DND-41 (cell line): ENCODE measurements at regions not wholly inside any gene's neighbourhood (a gene's known extent, or its start where the extent isn't known, plus 50 kb on each side); places are given as distances from the start of the nearest gene placed in this dataset.

Experiments
- ATAC-seq: fragments of 200-7000 bp; cut with Tn5 transposase; 3 replicates; pipeline ENCODE4 v1.9.1; 2021; ENCODE audit warnings: low read depth; ENCODE audit not compliant: insufficient read depth
- DNase-seq: peaks from one replicate; pipeline ENCODE4 v3.0.0-alpha.2; 2020
- H2AFZ ChIP-seq: 2 replicates; pipeline ENCODE4 v1.6.0; 2012; ENCODE audit warnings: low read depth, low read length
- H3K27ac ChIP-seq: 2 replicates; pipeline ENCODE4 v1.5.1; 2012; ENCODE audit warnings: low read length, inconsistent platforms
- H3K27me3 ChIP-seq: fragments of 200-600 bp; sonication (generic); 2 replicates; pipeline ENCODE4 v1.6.0; 2012; ENCODE audit warnings: low read length, mild to moderate bottlenecking, inconsistent platforms; ENCODE audit not compliant: insufficient read depth, poor library complexity
- H3K36me3 ChIP-seq: 2 replicates; pipeline ENCODE4 v1.5.1; 2012; ENCODE audit warnings: low read length, inconsistent platforms; ENCODE audit not compliant: insufficient read depth
- H3K4me1 ChIP-seq: 2 replicates; pipeline ENCODE4 v1.5.1; 2012; ENCODE audit warnings: mild to moderate bottlenecking, low read length; ENCODE audit not compliant: insufficient read depth
- H3K4me2 ChIP-seq: 2 replicates; pipeline ENCODE4 v1.6.0; 2012; ENCODE audit warnings: mild to moderate bottlenecking, moderate library complexity, low read length, inconsistent platforms; ENCODE audit not compliant: insufficient read depth
- H3K4me3 ChIP-seq, 2 experiments: fragments of 200-600 bp in 1 of 2; shearing (Covaris generic) in 1 of 2; 2 replicates each; pipeline ENCODE4 v1.5.1; 2012 to 2016; ENCODE audit warnings: inconsistent platforms in 2 of 2, low read length in 2 of 2, mild to moderate bottlenecking in 2 of 2, low read depth in 1 of 2, moderate library complexity in 1 of 2
- H3K79me2 ChIP-seq: 2 replicates; pipeline ENCODE4 v1.6.0; 2012; ENCODE audit warnings: low read length, inconsistent platforms; ENCODE audit not compliant: insufficient read depth
- H3K9ac ChIP-seq: 2 replicates; pipeline ENCODE4 v1.6.0; 2012; ENCODE audit warnings: low read depth, mild to moderate bottlenecking, inconsistent platforms, low read length, moderate library complexity
- H3K9me3 ChIP-seq: 2 replicates; pipeline ENCODE4 v1.5.1; 2012; ENCODE audit warnings: low read length, moderate library complexity, mild to moderate bottlenecking, inconsistent platforms; ENCODE audit not compliant: insufficient read depth, severe bottlenecking
- H4K20me1 ChIP-seq: 2 replicates; pipeline ENCODE4 v1.6.0; 2012; ENCODE audit warnings: low read length; ENCODE audit not compliant: insufficient read depth
- EZH2 ChIP-seq: IDR thresholded peaks from 3 replicates; pipeline ENCODE4 v1.6.1; 2012; ENCODE audit warnings: borderline replicate concordance, low read depth, mild to moderate bottlenecking, moderate library complexity, low read length, inconsistent platforms; ENCODE audit not compliant: severe bottlenecking
- TF ChIP-seq, protein P1 (sequence below): IDR thresholded peaks from 2 replicates; pipeline ENCODE4 v1.5.1; 2012; ENCODE audit warnings: borderline replicate concordance, low read length, moderate library complexity, mild to moderate bottlenecking; ENCODE audit not compliant: poor library complexity, severe bottlenecking; ENCODE audit errors: extremely low read depth

DNA sequence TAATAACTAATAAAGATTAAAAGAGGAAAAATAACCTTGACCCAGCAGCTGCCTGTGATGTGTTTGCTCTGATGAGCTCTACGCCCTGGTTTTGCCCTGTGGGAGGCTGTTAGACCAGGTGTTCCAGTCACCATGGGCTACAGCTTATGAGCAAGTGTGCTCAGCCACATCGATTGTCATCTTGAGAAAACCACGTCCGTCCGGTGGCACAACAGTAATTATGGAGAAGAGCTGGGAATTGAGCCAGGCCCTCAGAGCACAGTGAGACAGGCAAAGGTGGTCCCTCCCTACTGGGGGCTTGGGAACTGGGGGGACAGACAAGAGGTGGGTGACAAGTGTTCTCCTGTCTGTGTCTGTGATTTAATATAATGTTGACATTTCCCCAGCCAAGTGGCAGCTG lies 420.5 kb downstream of the MATN1 start:
- Histone ChIP-seq H3K36me3 (no peaks in the 10 kb centered on the region), H3K4me1 (no peaks in the 10 kb centered on the region), H3K4me3 (no peak overlapping the region), H2AFZ (no peak overlapping the region), H3K27me3 (no peaks in the 10 kb centered on the region), H4K20me1 (no peaks in the 10 kb centered on the region), H3K79me2 (no peaks in the 10 kb centered on the region), H3K9me3 (no peaks in the 10 kb centered on the region), H3K9ac (no peak overlapping the region), H3K4me2 (no peak overlapping the region), H3K27ac (no peak overlapping the region)
- TF ChIP-seq EZH2 = no peak
- TF ChIP-seq, protein P1, sequence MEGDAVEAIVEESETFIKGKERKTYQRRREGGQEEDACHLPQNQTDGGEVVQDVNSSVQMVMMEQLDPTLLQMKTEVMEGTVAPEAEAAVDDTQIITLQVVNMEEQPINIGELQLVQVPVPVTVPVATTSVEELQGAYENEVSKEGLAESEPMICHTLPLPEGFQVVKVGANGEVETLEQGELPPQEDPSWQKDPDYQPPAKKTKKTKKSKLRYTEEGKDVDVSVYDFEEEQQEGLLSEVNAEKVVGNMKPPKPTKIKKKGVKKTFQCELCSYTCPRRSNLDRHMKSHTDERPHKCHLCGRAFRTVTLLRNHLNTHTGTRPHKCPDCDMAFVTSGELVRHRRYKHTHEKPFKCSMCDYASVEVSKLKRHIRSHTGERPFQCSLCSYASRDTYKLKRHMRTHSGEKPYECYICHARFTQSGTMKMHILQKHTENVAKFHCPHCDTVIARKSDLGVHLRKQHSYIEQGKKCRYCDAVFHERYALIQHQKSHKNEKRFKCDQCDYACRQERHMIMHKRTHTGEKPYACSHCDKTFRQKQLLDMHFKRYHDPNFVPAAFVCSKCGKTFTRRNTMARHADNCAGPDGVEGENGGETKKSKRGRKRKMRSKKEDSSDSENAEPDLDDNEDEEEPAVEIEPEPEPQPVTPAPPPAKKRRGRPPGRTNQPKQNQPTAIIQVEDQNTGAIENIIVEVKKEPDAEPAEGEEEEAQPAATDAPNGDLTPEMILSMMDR = no peak
- peak; percentile 66 for ATAC-seq
- DNase-seq = peak; percentile 47

DNA sequence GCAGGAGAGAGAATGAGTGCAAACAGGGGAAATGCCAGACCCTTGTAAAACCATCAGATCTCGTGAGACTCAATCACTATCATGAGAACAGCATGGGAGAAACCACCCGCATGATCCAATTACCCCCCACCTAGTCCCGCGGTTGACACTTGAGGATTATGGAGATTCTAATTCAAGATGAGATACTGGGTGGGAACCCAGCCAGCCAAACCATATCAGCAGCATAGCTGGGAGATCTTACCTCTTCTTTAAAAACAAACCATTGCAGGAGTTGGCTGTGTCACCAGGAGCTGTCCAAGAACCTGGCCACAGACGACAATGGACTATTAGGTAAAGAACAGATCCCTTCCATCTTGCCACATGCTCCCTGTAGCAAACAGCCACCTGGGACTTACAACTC lies 422.7 kb downstream of the MATN1 start:
- no peak for TF ChIP-seq EZH2
- TF ChIP-seq, protein P1 = no peak
- Histone ChIP-seq H3K4me1 (no peaks in the 10 kb centered on the region), H3K9ac (no peak overlapping the region), H3K4me2 (no peak overlapping the region), H3K79me2 (no peaks in the 10 kb centered on the region), H3K9me3 (peaks cover 6% of the 10 kb centered on the region), H3K27ac (no peak overlapping the region), H3K36me3 (no peaks in the 10 kb centered on the region), H4K20me1 (no peaks in the 10 kb centered on the region), H3K27me3 (no peaks in the 10 kb centered on the region), H2AFZ (no peak overlapping the region), H3K4me3 (no peak overlapping the region)
- ATAC-seq = no peak
- no peak for DNase-seq

DNA sequence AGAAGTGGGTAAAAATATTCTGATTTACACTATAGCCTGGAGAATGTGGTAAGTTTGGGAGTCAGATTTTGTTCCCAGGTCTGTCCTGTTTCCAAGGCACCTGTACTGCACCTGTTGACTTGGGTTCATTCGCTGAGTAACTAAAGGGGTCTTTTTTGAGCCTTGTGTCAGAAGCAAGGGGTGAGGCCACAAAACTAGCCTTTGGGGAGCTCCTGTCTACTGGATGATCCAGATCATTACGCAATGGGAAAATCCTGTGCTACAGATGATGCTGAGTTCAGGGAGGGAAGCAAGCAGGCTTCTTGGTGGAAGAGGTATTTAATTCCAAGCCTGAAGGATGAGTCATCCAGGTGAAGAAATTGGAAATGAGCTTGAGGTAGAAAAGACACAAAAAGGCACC lies 424.0 kb downstream of the MATN1 start:
- no peak for DNase-seq
- Histone ChIP-seq H3K4me1 (no peaks in the 10 kb centered on the region), H3K27me3 (no peaks in the 10 kb centered on the region), H4K20me1 (no peaks in the 10 kb centered on the region), H3K36me3 (no peaks in the 10 kb centered on the region), H3K4me3 (no peak overlapping the region), H3K9ac (no peak overlapping the region), H3K27ac (no peak overlapping the region), H2AFZ (no peak overlapping the region), H3K9me3 (peaks cover 8% of the 10 kb centered on the region), H3K79me2 (no peaks in the 10 kb centered on the region), H3K4me2 (no peak overlapping the region)
- TF ChIP-seq, protein P1 = no peak
- TF ChIP-seq EZH2 = no peak
- ATAC-seq = no peak

DNA sequence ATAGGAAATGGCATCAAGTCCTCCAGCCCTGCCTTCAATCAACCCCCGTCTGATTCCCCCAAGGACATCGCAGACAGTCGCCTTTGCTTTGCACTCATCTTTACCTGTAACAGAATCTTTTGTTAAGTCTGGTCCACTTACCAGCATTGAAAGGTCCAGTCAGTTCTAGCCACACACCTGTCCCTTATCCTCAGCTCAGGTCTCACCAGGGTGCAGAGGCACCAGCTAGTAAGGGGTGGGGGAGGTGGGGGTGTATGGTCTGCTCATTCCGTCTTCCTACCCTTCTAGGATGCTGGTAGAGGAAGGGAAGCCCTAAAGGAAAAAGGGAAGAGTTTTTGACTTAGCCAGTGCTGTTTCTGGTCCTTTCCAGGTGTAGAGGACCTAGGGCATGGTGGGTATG lies 427.7 kb downstream of the MATN1 start:
- no peaks in the 10 kb centered on the region for H4K20me1 ChIP-seq
- no peak for ATAC-seq
- no peak overlapping the region for H3K4me2 ChIP-seq
- no peak for TF ChIP-seq EZH2
- TF ChIP-seq, protein P1 = no peak
- no peak overlapping the region for H3K9ac ChIP-seq
- no peak overlapping the region for H3K4me3 ChIP-seq
- no peak for DNase-seq
- H3K27me3 ChIP-seq = no peaks in the 10 kb centered on the region
- H3K79me2 ChIP-seq = no peaks in the 10 kb centered on the region
- no peak overlapping the region for H2AFZ ChIP-seq
- H3K4me1 ChIP-seq = no peaks in the 10 kb centered on the region
- H3K27ac ChIP-seq = no peak overlapping the region
- H3K9me3 ChIP-seq = peaks cover 9% of the 10 kb centered on the region
- no peaks in the 10 kb centered on the region for H3K36me3 ChIP-seq
